ENCODE measurements at regions not wholly inside any gene's neighbourhood (a gene's known extent, or its start where the extent isn't known, plus 50 kb on each side); places are given as distances from the start of the nearest gene placed in this dataset.

DNA sequence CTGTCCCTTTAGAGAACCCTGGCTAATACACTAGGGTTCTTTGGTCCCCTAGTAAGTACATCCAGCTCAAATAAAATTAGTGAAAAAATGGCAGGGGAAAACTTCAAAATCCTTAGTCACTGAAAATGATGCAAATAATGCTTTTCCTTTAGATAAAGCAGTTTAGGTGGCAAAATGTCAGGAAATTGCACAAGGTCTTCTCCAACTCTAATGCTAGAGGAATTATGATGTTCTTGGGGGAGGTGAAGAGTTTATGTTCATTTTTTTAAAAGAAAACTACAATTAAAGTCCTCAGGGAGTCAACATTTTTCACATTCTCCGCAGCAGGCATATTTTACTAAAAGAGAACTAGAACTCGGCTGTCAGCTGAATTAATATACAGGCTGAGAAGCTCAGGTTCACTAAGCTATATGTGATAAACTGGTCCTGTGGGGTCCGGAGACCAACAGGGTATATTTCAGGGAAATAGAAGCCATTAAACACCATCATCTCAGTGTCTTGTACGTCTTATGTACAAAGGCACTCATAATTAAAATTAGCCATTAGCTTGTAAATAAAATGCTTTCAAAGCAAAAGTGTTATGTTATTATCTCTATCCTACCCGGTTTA, 1164.7 kb upstream of the AUTS2 start:
- no peak for TF ChIP-seq POLR2AphosphoS5 (IDR thresholded peaks at IDR 0.05; ENCODE audit: borderline replicate concordance, low read depth, low read length)
- TF ChIP-seq EZH2 (IDR thresholded peaks at IDR 0.05) = no peak
